ENCODE measurements at regions not wholly inside any gene's neighbourhood (a gene's known extent, or its start where the extent isn't known, plus 50 kb on each side); places are given as distances from the start of the nearest gene placed in this dataset.

DNA sequence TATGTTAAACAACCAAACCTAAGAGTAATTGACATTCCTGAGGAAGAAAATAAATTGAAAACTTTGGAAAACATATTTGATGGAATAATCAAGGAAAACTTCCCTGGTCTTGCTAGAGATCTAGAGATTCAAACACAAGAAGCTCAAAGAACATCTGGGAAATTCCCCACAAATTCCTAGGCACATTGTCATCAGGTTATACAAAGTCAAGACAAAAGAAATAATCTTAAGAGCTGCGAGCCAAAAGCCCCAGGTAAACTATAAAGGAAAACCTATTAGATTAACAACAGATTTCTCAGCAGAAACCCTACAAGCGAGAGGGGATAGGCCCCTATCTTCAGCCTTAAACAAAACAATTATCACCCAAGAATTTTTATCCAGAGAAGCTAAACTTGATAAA is 1082.0 kb upstream of the IGFBP7 start:
- TF ChIP-seq, protein P1, sequence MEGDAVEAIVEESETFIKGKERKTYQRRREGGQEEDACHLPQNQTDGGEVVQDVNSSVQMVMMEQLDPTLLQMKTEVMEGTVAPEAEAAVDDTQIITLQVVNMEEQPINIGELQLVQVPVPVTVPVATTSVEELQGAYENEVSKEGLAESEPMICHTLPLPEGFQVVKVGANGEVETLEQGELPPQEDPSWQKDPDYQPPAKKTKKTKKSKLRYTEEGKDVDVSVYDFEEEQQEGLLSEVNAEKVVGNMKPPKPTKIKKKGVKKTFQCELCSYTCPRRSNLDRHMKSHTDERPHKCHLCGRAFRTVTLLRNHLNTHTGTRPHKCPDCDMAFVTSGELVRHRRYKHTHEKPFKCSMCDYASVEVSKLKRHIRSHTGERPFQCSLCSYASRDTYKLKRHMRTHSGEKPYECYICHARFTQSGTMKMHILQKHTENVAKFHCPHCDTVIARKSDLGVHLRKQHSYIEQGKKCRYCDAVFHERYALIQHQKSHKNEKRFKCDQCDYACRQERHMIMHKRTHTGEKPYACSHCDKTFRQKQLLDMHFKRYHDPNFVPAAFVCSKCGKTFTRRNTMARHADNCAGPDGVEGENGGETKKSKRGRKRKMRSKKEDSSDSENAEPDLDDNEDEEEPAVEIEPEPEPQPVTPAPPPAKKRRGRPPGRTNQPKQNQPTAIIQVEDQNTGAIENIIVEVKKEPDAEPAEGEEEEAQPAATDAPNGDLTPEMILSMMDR (IDR thresholded peaks at IDR 0.05) = no peak
- ATAC-seq (ENCODE audit: insufficient number of reproducible peaks, low FRiP score, low read depth) (no peak), DNase-seq (ENCODE audit: low spot score) (no peak)
- Histone ChIP-seq H3K36me3 (no peaks in the 10 kb centered on the region), H3K9me3 (no peaks in the 10 kb centered on the region), H3K27ac (no peak overlapping the region), H3K4me1 (ENCODE audit: control insufficient read depth in 1 of 2, low read depth in 2 of 2) (no peaks in the 10 kb centered on the region), H3K4me3 (no peak overlapping the region), H3K27me3 (replicated peaks; ENCODE audit: insufficient read depth) (no peaks in the 10 kb centered on the region)

DNA sequence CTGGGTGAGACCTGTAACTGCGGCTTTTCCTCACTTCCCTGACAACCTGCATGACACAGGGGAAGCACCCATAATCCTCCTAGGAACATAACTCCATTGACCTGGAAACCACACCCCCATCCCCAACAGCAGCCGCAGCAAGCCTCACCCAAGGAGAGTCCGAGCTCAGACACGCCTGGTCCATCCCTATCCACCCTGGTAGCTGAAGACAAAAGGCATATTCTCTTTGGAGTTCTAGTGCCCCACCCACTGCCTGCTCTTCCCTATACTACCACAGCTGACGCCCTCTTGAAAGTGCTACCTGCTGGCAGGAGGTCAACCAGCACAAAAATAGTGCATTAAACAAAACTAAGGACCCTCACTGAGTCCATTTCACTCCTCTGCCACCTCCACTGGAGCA is 1080.9 kb upstream of the IGFBP7 start:
- Histone ChIP-seq H3K36me3 (no peaks in the 10 kb centered on the region), H3K4me1 (ENCODE audit: control insufficient read depth in 1 of 2, low read depth in 2 of 2) (no peaks in the 10 kb centered on the region), H3K9me3 (no peaks in the 10 kb centered on the region), H3K4me3 (no peak overlapping the region), H3K27me3 (replicated peaks; ENCODE audit: insufficient read depth) (no peaks in the 10 kb centered on the region), H3K27ac (no peak overlapping the region)
- TF ChIP-seq, protein P1 (IDR thresholded peaks at IDR 0.05) = no peak
- ATAC-seq (ENCODE audit: insufficient number of reproducible peaks, low FRiP score, low read depth) (no peak), DNase-seq (ENCODE audit: low spot score) (no peak)

DNA sequence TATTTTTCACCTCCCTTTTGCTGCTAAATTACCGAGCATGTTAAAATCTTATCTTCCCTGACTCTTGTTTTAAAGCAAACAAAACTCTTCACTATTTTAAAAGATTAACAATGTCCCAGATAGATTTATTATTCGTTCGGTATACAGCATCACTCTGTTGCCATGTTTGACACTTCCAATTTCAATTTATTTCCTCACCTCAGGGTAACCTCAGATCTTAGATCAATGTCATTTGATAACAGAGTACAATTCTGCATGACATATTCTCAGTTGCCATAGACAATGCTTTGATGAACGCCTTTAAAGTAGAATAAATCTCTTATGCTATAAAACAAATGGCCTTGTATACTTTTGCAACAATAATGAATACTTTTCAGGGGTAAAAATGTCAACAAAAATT is 1078.1 kb upstream of the IGFBP7 start:
- TF ChIP-seq, protein P1 (IDR thresholded peaks at IDR 0.05) = no peak
- Histone ChIP-seq H3K27ac (no peak overlapping the region), H3K27me3 (replicated peaks; ENCODE audit: insufficient read depth) (no peaks in the 10 kb centered on the region), H3K9me3 (peaks cover 2% of the 10 kb centered on the region), H3K4me3 (no peak overlapping the region), H3K36me3 (no peaks in the 10 kb centered on the region), H3K4me1 (ENCODE audit: control insufficient read depth in 1 of 2, low read depth in 2 of 2) (no peaks in the 10 kb centered on the region)
- no peak for ATAC-seq (ENCODE audit: insufficient number of reproducible peaks, low FRiP score, low read depth)
- no peak for DNase-seq (ENCODE audit: low spot score)

DNA sequence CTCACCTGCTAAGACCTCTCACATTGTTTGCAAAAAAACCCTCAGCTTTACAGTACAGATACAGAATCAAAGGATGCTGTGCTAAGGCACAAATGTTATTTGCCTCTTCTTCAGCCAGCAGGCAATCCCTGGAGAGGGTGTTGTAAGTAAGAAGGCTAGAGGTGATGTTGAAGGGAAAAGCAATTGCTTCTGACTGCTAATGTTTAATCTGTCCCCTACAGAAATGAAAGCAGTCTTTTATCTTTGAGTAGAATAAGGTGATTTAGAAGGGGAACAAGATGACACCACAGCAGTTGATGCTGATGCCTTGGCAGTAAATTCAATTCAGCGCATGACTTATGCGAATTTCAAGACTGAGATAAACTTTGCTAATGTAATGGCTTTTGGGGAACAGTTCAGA is 1064.8 kb upstream of the IGFBP7 start:
- no peak overlapping the region for H3K4me3 ChIP-seq
- no peak for DNase-seq (ENCODE audit: low spot score)

DNA sequence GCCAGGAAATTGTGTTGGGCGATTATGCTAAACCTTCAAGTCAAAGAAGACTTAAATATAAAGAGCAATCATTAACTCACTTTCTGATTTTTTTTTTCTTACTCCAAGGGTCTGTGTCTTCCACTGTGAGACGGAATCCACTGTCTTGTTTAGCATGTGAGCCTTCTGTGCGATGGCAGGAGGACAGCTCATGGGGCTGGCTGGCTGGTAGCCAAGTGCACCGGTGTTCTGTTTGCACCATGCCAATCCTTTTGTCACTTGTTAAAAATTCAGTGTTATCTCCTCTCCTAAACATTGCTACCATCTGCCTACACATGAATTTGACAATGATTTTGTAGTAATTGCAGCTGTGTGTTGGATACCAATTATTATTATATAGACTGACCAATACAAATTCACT is 1056.3 kb upstream of the IGFBP7 start:
- no peak for ATAC-seq (ENCODE audit: insufficient number of reproducible peaks, low FRiP score, low read depth)
- no peak for DNase-seq (ENCODE audit: low spot score)
- Histone ChIP-seq H3K4me1 (ENCODE audit: control insufficient read depth in 1 of 2, low read depth in 2 of 2) (peaks cover 0 to 12% of the 10 kb centered on the region in 2 donors), H3K27ac (no peak overlapping the region), H3K4me3 (no peak overlapping the region), H3K9me3 (no peaks in the 10 kb centered on the region), H3K36me3 (no peaks in the 10 kb centered on the region), H3K27me3 (replicated peaks; ENCODE audit: insufficient read depth) (no peaks in the 10 kb centered on the region)
- TF ChIP-seq, protein P1 (IDR thresholded peaks at IDR 0.05) = no peak

More for the DNA sequence above, 1064.8 kb upstream of the IGFBP7 start:
- no peak for ATAC-seq (ENCODE audit: insufficient number of reproducible peaks, low FRiP score, low read depth)
- Histone ChIP-seq H3K27me3 (replicated peaks; ENCODE audit: insufficient read depth) (no peaks in the 10 kb centered on the region), H3K36me3 (no peaks in the 10 kb centered on the region), H3K27ac (no peak overlapping the region), H3K9me3 (no peaks in the 10 kb centered on the region), H3K4me1 (ENCODE audit: control insufficient read depth in 1 of 2, low read depth in 2 of 2) (no peaks in the 10 kb centered on the region)
- TF ChIP-seq, protein P1 (IDR thresholded peaks at IDR 0.05) = no peak

All from thoracic aorta (tissue), 2 donors.